Endodermal cell (in vitro differentiated cells): ENCODE measurements at regions not wholly inside any gene's neighbourhood (a gene's known extent, or its start where the extent isn't known, plus 50 kb on each side); places are given as distances from the start of the nearest gene placed in this dataset.

Source experiments
- DNase-seq: peaks from one replicate; pipeline ENCODE4 v3.0.0-alpha.2; 2017
- H3K27ac ChIP-seq: 2 replicates; pipeline ENCODE4 v1.5.1; 2013; ENCODE audit warnings: mild to moderate bottlenecking, low read depth, low read length, moderate library complexity
- H3K27me3 ChIP-seq: 2 replicates; pipeline ENCODE4 v1.6.1; 2013; ENCODE audit warnings: mild to moderate bottlenecking, low read length, moderate library complexity; ENCODE audit not compliant: insufficient read depth, control insufficient read depth, poor library complexity, severe bottlenecking
- H3K36me3 ChIP-seq: 2 replicates; pipeline ENCODE4 v1.7.0; 2013; ENCODE audit warnings: mild to moderate bottlenecking, low read length, moderate library complexity; ENCODE audit not compliant: control insufficient read depth, insufficient read depth
- H3K4me1 ChIP-seq: one replicate; pipeline ENCODE4 v1.7.0; 2013; ENCODE audit warnings: low read length; ENCODE audit not compliant: control insufficient read depth, insufficient read depth
- H3K4me3 ChIP-seq: 2 replicates; pipeline ENCODE4 v1.5.1; 2013; ENCODE audit warnings: mild to moderate bottlenecking, low read length, moderate library complexity
- H3K9ac ChIP-seq: 2 replicates; pipeline ENCODE4 v1.6.1; 2013; ENCODE audit warnings: mild to moderate bottlenecking, low read length, moderate library complexity; ENCODE audit not compliant: poor library complexity, severe bottlenecking; ENCODE audit errors: extremely low read depth
- H3K9me3 ChIP-seq: 2 replicates; pipeline ENCODE4 v1.6.1; 2013; ENCODE audit warnings: mild to moderate bottlenecking, low read length, moderate library complexity; ENCODE audit not compliant: control insufficient read depth
- H3K27ac Mint-ChIP-seq: 2 replicates; pipeline ENCODE4 v1.8.0; 2020; ENCODE audit warnings: mixed read lengths
- H3K27me3 Mint-ChIP-seq: 2 replicates; pipeline ENCODE4 v1.8.0; 2021; ENCODE audit warnings: mild to moderate bottlenecking, mixed read lengths; ENCODE audit not compliant: insufficient read depth
- H3K36me3 Mint-ChIP-seq: 2 replicates; pipeline ENCODE4 v1.8.0; 2020; ENCODE audit warnings: low read depth, mixed read lengths
- H3K4me1 Mint-ChIP-seq: 2 replicates; pipeline ENCODE4 v1.8.0; 2020; ENCODE audit warnings: mixed read lengths
- H3K4me3 Mint-ChIP-seq: 2 replicates; pipeline ENCODE4 v1.8.0; 2020; ENCODE audit warnings: mild to moderate bottlenecking, moderate library complexity, mixed read lengths
- H3K9me3 Mint-ChIP-seq: 2 replicates; pipeline ENCODE4 v1.8.0; 2020; ENCODE audit warnings: mild to moderate bottlenecking, mixed read lengths
- CTCF ChIP-seq: fragments of 200-600 bp; sonication (generic); conservative IDR thresholded peaks from 2 replicates; pipeline ENCODE4 v1.5.0; 2021; ENCODE audit warnings: antibody characterized with exemption, mild to moderate bottlenecking
- WGBS, 2 experiments: methylation state at CpG; one replicate each; pipeline versions ENCODE4 v1.1.5 to v1.1.7; 2013; ENCODE audit warnings: missing lambda C conversion rate in 2 of 2, mixed read lengths in 1 of 2; ENCODE audit not compliant: insufficient coverage in 1 of 2, insufficient read length in 1 of 2; 5-methylcytosine and 5-hydroxymethylcytosine counted together

DNA sequence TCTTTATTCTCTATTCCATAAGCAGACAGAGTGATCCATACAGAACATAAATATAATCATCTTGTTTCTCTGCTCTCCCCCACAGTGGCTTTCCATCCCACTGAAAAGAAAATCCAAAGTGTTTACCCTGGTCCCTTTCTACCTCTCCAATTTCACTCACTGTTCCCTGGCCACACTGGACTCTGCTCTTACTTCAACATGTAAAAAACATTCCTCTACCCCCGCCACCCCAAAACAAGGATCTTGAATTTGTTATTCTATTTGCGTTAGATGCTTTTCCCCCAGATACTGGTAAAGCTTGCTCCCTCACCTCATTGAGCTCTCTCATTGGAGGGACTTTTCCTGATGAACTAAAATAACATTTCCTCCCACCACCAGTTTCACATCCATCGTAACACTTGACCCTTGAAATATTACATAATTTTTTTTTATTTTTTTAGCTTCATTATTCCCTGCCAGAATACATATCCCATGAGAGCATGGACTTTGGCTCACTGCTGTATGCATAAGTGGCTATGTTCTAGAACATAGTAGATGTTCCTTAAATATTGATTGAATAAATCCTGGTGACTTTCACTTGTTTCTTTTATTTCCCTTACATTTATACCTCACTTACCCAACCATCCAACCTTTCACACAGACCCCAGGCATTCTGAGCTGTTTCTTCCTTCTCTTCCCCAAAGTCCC is 162.7 kb upstream of the MEIS2 start:
- no peaks in the 10 kb centered on the region for H3K9me3 Mint-ChIP-seq
- Histone ChIP-seq H3K9me3 (no peaks in the 10 kb centered on the region), H3K9ac (no peak overlapping the region), H3K4me3 (no peak overlapping the region), H3K27ac (no peak overlapping the region), H3K27me3 (no peaks in the 10 kb centered on the region), H3K36me3 (no peaks in the 10 kb centered on the region), H3K4me1 (no peaks in the 10 kb centered on the region)
- TF ChIP-seq CTCF: no peak
- no peaks in the 10 kb centered on the region for H3K27me3 Mint-ChIP-seq
- WGBS, 2 experiments: 99 to 100% methylated on average over 1 to 2 of the region's 3 CpGs
- H3K4me1 Mint-ChIP-seq: no peaks in the 10 kb centered on the region
- no peak overlapping the region for H3K4me3 Mint-ChIP-seq
- H3K27ac Mint-ChIP-seq: no peak overlapping the region
- no peaks in the 10 kb centered on the region for H3K36me3 Mint-ChIP-seq
- DNase-seq: no peak

DNA sequence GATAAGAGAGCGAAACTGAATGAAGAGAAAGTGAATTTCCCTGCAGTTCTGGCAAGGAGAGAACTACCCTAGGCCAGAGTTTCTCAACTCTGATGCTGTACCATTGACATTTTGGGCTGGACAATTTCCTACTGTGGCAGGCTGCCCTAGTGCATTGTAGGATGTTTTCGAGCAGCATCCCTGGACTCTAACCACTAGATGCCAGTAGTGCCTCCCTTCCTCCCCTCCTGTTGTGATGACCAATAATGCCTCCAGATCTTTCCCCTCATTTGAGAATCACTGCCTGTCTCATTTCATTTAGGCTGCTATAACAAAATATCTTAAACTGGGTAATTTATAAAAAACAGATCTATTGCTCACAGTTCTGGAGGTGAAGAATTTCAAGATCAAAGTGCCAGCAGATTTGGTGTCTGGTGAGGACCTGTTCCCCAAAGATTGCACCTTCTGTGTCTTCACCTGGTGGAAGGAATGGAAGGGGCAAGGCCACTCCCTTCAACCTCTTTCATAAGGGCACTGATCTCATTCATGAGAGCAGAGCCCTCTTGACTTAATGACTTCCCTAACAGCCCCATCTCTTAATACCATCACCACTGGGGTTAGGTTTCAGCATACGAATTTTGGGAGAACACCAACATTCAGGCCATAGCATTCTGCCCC is 188.9 kb upstream of the MEIS2 start:
- 70 to 80% methylated on average over 2 to 3 of the region's 3 CpGs for WGBS, 2 experiments
- no peak overlapping the region for H3K27ac Mint-ChIP-seq

DNA sequence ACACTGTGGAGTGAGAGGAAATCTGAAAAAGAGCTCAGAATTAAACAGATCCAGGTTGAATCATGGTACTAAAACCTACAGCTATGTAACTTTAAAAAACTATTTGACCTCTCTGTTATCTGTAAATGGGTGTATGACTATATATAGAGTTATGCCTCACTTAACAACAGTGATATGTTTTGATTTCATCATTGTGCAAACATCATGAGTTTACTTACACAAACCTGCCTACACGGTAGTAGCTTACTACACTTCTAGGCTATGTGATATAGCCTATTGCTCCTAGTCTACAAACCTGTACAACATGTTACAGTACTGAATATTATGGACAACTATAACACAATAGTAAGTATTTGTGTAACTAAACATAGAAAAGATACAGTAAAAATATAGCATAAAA is 191.6 kb upstream of the MEIS2 start:
- Histone ChIP-seq H3K9ac (no peak overlapping the region), H3K4me3 (no peak overlapping the region), H3K27ac (no peak overlapping the region), H3K27me3 (no peaks in the 10 kb centered on the region), H3K9me3 (no peaks in the 10 kb centered on the region), H3K36me3 (no peaks in the 10 kb centered on the region), H3K4me1 (no peaks in the 10 kb centered on the region)
- Mint-ChIP-seq H3K27ac (no peak overlapping the region), H3K4me1 (no peaks in the 10 kb centered on the region), H3K36me3 (no peaks in the 10 kb centered on the region), H3K27me3 (no peaks in the 10 kb centered on the region), H3K4me3 (no peak overlapping the region), H3K9me3 (no peaks in the 10 kb centered on the region)
- DNase-seq: no peak
- WGBS, 2 experiments: 100% methylated on average over 1 of the region's 1 CpG; no CpG with 5 or more reads in 1 of the 2 experiments
- no peak for TF ChIP-seq CTCF

More for the DNA sequence above, 188.9 kb upstream of the MEIS2 start:
- Mint-ChIP-seq H3K27me3 (no peaks in the 10 kb centered on the region), H3K36me3 (no peaks in the 10 kb centered on the region), H3K9me3 (peaks cover 3% of the 10 kb centered on the region), H3K4me3 (no peak overlapping the region), H3K4me1 (no peaks in the 10 kb centered on the region)
- H3K27ac ChIP-seq: no peak overlapping the region
- H3K36me3 ChIP-seq: no peaks in the 10 kb centered on the region
- no peak overlapping the region for H3K9ac ChIP-seq
- H3K4me1 ChIP-seq: no peaks in the 10 kb centered on the region
- no peaks in the 10 kb centered on the region for H3K9me3 ChIP-seq
- no peaks in the 10 kb centered on the region for H3K27me3 ChIP-seq
- peak; percentile 61 for DNase-seq
- H3K4me3 ChIP-seq: no peak overlapping the region
- peak; percentile 78 for TF ChIP-seq CTCF
